PFSK-1 (cell line): ENCODE measurements at regions not wholly inside any gene's neighbourhood (a gene's known extent, or its start where the extent isn't known, plus 50 kb on each side); places are given as distances from the start of the nearest gene placed in this dataset.

ENCODE experiments used
- FOXP2 ChIP-seq: optimal IDR thresholded peaks from 2 replicates; pipeline ENCODE3; 2011; ENCODE audit warnings: borderline replicate concordance, control low read depth, inconsistent platforms; ENCODE audit not compliant: insufficient read depth; ENCODE audit errors: extremely low read length, extremely low read depth
- POLR2AphosphoS5 ChIP-seq: IDR thresholded peaks from 2 replicates; pipeline ENCODE4 v1.6.1; 2012; ENCODE audit warnings: low read depth, mild to moderate bottlenecking, control low read depth, low read length, moderate library complexity
- REST ChIP-seq, 2 experiments: IDR thresholded peaks; 2 replicates each; pipeline versions ENCODE4 v1.6.1 to v1.8.0; 2011 to 2012; ENCODE audit warnings: low read depth in 2 of 2, low read length in 2 of 2, control low read depth in 1 of 2, inconsistent platforms in 1 of 2, mild to moderate bottlenecking in 1 of 2, moderate library complexity in 1 of 2; ENCODE audit not compliant: insufficient read depth in 1 of 2
- SIN3A ChIP-seq: IDR thresholded peaks from 2 replicates; pipeline ENCODE4 v1.6.1; 2012; ENCODE audit warnings: mild to moderate bottlenecking, low read length, moderate library complexity, borderline replicate concordance; ENCODE audit not compliant: insufficient read depth
- TAF1 ChIP-seq: IDR thresholded peaks from 2 replicates; pipeline ENCODE4 v1.6.1; 2012; ENCODE audit warnings: low read length, control low read depth, borderline replicate concordance; ENCODE audit not compliant: insufficient read depth

- TF ChIP-seq TAF1 (no peak), SIN3A (no peak), REST (IDR thresholded peaks at IDR 0.05; ENCODE audit: insufficient read depth in 1 of 2, low read depth in 2 of 2, low read length in 2 of 2) (no peak), POLR2AphosphoS5 (no peak)
Measured at GRCh38 chr14:53398616-53399015, 245.5 kb upstream of the DDHD1 start.

DNA sequence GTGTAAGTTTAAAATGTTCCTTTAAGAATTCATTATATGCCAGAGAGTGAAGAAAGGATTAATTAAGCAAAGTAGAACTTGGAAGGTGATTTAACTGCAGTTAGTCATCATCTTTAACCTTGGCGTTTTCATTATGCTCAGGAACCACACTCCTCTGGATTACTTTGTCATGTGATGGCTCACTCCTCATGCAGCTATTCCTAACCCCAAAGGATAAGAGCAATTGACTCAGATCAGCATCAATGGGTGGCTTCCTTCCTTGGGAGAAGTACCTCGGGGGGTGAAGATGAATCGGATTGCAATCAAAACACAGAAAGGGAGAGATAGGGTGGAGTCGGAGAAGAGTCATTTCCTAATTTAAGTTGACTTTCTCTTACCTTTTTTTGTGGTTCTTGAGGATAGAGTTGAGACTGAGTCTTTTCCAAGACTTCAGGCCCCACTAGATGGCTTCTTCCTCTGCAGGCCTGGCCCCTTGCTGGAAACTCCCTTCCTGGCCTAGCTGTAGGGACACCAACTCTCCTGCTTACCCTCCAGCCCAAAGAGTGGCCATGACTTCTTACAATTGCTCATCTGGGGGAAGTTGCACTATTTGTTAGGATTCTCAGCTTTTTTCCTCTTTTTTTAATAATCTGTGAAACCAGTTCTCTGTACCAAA is 238.6 kb upstream of the DDHD1 start:
- TF ChIP-seq POLR2AphosphoS5 (no peak), REST (IDR thresholded peaks at IDR 0.05; ENCODE audit: insufficient read depth in 1 of 2, low read depth in 2 of 2, low read length in 2 of 2) (no peak), FOXP2 (no peak), SIN3A (no peak), TAF1 (no peak)

DNA sequence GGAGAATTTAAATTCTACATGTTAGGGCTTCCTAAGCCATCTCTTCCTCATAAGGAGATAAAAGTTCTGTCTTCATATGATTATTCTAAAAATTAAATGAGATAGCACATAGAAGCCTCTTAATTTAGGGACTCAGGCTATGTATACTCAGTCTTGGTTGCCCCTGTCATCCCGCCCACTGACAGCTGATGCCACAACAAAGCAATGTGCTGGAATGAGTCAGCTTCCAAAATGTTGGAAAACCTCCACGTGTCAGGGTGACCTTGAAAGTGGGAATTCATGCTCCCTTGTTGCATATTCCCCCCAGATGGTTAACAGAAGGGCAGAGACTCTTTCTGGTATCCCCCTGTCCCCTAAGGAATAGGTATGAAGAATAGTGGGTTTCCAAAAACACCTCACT is 238.0 kb upstream of the DDHD1 start:
- TF ChIP-seq TAF1 (no peak), REST (IDR thresholded peaks at IDR 0.05; ENCODE audit: insufficient read depth in 1 of 2, low read depth in 2 of 2, low read length in 2 of 2) (no peak), FOXP2 (no peak), POLR2AphosphoS5 (no peak), SIN3A (no peak)

GRCh38 chr14:53390008-53390407 is 236.9 kb upstream of the DDHD1 start:
- TF ChIP-seq POLR2AphosphoS5 = no peak
- no peak for TF ChIP-seq SIN3A
- no peak for TF ChIP-seq TAF1
- TF ChIP-seq REST (IDR thresholded peaks at IDR 0.05; ENCODE audit: insufficient read depth in 1 of 2, low read depth in 2 of 2, low read length in 2 of 2) = no peak
- TF ChIP-seq FOXP2 = no peak

DNA sequence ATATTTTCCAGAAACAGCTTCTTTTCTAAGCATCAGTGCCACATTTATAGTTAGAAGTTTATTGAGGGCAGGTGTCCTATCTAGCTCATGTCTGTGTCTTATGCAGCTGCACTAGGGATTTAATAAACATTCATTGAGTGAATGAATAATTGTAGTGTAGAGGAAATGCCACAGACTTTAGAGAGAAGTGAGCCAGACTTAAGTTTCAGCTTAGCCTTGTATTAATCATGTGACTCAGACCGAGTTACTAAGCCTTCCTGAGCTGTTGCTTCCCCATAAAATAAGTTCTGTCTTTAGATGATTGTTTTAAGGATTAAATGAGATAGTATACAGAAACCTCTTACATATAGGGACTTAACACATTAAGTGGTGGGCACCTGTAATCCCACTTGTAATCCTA is 236.1 kb upstream of the DDHD1 start:
- TF ChIP-seq TAF1 (no peak), FOXP2 (no peak), POLR2AphosphoS5 (no peak), REST (IDR thresholded peaks at IDR 0.05; ENCODE audit: insufficient read depth in 1 of 2, low read depth in 2 of 2, low read length in 2 of 2) (no peak), SIN3A (no peak)
